ENCODE measurements at regions not wholly inside any gene's neighbourhood (a gene's known extent, or its start where the extent isn't known, plus 50 kb on each side); places are given as distances from the start of the nearest gene placed in this dataset.
"Not testable (repeated sequence)": the region's sequence is repeated elsewhere in the genome, so short reads cannot be mapped to it uniquely, and the experiment has no call there.

GRCh38 chr17:5898406-5898805, 171.8 kb upstream of the WSCD1 start:
- no peak for DNase-seq (ENCODE audit: low spot score)

- no peak for DNase-seq (ENCODE audit: low spot score)
Observed at GRCh38 chr17:5899496-5900195, 170.5 kb upstream of the WSCD1 start.

- no peak for DNase-seq (ENCODE audit: low spot score)
Observed at GRCh38 chr17:5901731-5902130, 168.4 kb upstream of the WSCD1 start.

GRCh38 chr17:5902181-5903140, 167.7 kb upstream of the WSCD1 start:
- DNase-seq (ENCODE audit: low spot score), result no peak

GRCh38 chr17:5911919-5912318, 158.3 kb upstream of the WSCD1 start:
- DNase-seq (ENCODE audit: low spot score), result no peak

- no peak for DNase-seq (ENCODE audit: low spot score)
Observed at GRCh38 chr17:5913032-5913531, 157.1 kb upstream of the WSCD1 start.

- no peak for DNase-seq (ENCODE audit: low spot score)
Observed at GRCh38 chr17:5913641-5914040, 156.5 kb upstream of the WSCD1 start.

- no peak for DNase-seq (ENCODE audit: low spot score)
Observed at GRCh38 chr17:5915337-5915736, 154.8 kb upstream of the WSCD1 start.

- peak; percentile 62 for DNase-seq (ENCODE audit: low spot score)
Observed at GRCh38 chr17:5919089-5919488, 151.1 kb upstream of the WSCD1 start.

GRCh38 chr17:5921512-5922282, 148.5 kb upstream of the WSCD1 start:
- DNase-seq (ENCODE audit: low spot score), result no peak

GRCh38 chr17:5922476-5922875, 147.7 kb upstream of the WSCD1 start:
- DNase-seq (ENCODE audit: low spot score), result no peak

GRCh38 chr17:5929721-5930120, 140.5 kb upstream of the WSCD1 start:
- no peak for DNase-seq (ENCODE audit: low spot score)

GRCh38 chr17:5930555-5930954, 139.6 kb upstream of the WSCD1 start:
- DNase-seq (ENCODE audit: low spot score), result not testable (repeated sequence)

GRCh38 chr17:5931616-5932015, 138.6 kb upstream of the WSCD1 start:
- DNase-seq (ENCODE audit: low spot score), result no peak

GRCh38 chr17:5933430-5933829, 136.7 kb upstream of the WSCD1 start:
- no peak for DNase-seq (ENCODE audit: low spot score)

- no peak for DNase-seq (ENCODE audit: low spot score)
Observed at GRCh38 chr17:5941258-5941657, 128.9 kb upstream of the WSCD1 start.

- no peak for DNase-seq (ENCODE audit: low spot score)
Observed at GRCh38 chr17:5942687-5943086, 127.5 kb upstream of the WSCD1 start.

GRCh38 chr17:5943232-5943631, 126.9 kb upstream of the WSCD1 start:
- no peak for DNase-seq (ENCODE audit: low spot score)

GRCh38 chr17:5943982-5944381, 126.2 kb upstream of the WSCD1 start:
- DNase-seq (ENCODE audit: low spot score), result no peak

GRCh38 chr17:5947701-5948180, 122.4 kb upstream of the WSCD1 start:
- no peak for DNase-seq (ENCODE audit: low spot score)

GRCh38 chr17:5948811-5949210, 121.4 kb upstream of the WSCD1 start:
- DNase-seq (ENCODE audit: low spot score), result no peak

- no peak for DNase-seq (ENCODE audit: low spot score)
Observed at GRCh38 chr17:5950878-5951277, 119.3 kb upstream of the WSCD1 start.

All from iPS-NIHi11 (cell line).